GM12892 (cell line): ENCODE measurements at regions not wholly inside any gene's neighbourhood (a gene's known extent, or its start where the extent isn't known, plus 50 kb on each side); places are given as distances from the start of the nearest gene placed in this dataset.

ENCODE experiments used
- POLR2A ChIP-seq: IDR thresholded peaks from 2 replicates; pipeline ENCODE4 v1.6.1; 2011; ENCODE audit warnings: low read depth, low read length, control low read depth
- POLR2AphosphoS5 ChIP-seq: IDR thresholded peaks from 2 replicates; pipeline ENCODE4 v1.6.1; 2011; ENCODE audit warnings: low read depth, low read length, control low read depth
- TAF1 ChIP-seq: IDR thresholded peaks from 2 replicates; pipeline ENCODE4 v1.6.1; 2011; ENCODE audit warnings: low read depth, mild to moderate bottlenecking, control low read depth, low read length, borderline replicate concordance

DNA sequence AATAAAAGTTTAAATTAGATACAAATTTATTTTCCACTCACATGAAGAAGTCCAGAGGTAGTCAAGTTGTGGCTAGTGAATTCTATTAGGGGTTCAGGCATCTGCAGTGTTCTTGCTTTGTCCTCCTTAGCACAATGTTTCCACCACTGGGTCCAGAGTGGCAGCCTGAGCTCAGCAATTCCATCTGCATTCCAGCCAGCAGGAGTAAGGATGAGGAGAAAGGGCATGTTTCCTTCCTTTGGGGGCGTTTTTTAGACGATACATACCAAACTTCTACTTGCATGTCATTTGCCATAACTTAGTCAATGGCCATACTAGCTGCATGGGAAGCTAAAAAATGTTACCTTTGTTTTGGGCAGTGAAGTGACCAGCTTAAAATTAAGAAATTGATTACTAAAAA is 98.5 kb upstream of the VANGL1 start:
- TF ChIP-seq POLR2A (no peak), POLR2AphosphoS5 (no peak), TAF1 (no peak)
